Tibial nerve (tissue), 3 donors: ENCODE measurements at regions not wholly inside any gene's neighbourhood (a gene's known extent, or its start where the extent isn't known, plus 50 kb on each side); places are given as distances from the start of the nearest gene placed in this dataset.

Experiments
- CTCF ChIP-seq, 5 experiments: fragments of 200-600 bp in 3 of 5; fragments of 450-650 bp in 2 of 5; sonication (generic) in 3 of 5; IDR thresholded peaks; one replicate each; pipeline ENCODE4 v1.5.1; 2016 to 2019; ENCODE audit warnings: antibody characterized with exemption in 5 of 5, mild to moderate bottlenecking in 3 of 5, moderate library complexity in 2 of 5
- POLR2A ChIP-seq, 2 donors: fragments of 450-650 bp; IDR thresholded peaks; one replicate each; pipeline ENCODE4 v1.6.1; 2017; ENCODE audit warnings: antibody characterized with exemption in 2 of 2, mild to moderate bottlenecking in 2 of 2, moderate library complexity in 2 of 2

- TF ChIP-seq CTCF (IDR thresholded peaks at IDR 0.05) = no peak
- no peak for TF ChIP-seq POLR2A (IDR thresholded peaks at IDR 0.05)
Observed at GRCh38 chr4:165663411-165663810, 209.6 kb upstream of the TLL1 start.
